CD14-positive monocyte (primary cell): ENCODE measurements at regions not wholly inside any gene's neighbourhood (a gene's known extent, or its start where the extent isn't known, plus 50 kb on each side); places are given as distances from the start of the nearest gene placed in this dataset.

ENCODE experiments used
- DNase-seq, 3 donors: peaks; one replicate each; pipeline ENCODE4 v3.0.0-alpha.2; 2011 to 2022
- H2AFZ ChIP-seq: 2 replicates; pipeline ENCODE4 v1.6.0; 2012; ENCODE audit warnings: mild to moderate bottlenecking, low read depth, low read length, inconsistent platforms; ENCODE audit not compliant: insufficient read depth, poor library complexity, severe bottlenecking
- H3K27ac ChIP-seq, 2 donors: 1 replicate in 1 of 2; 2 replicates in 1 of 2; pipeline ENCODE4 v1.5.1; 2012 to 2013; ENCODE audit warnings: low read length in 2 of 2, control low read depth in 1 of 2, inconsistent platforms in 1 of 2, low read depth in 1 of 2, mild to moderate bottlenecking in 1 of 2
- H3K27me3 ChIP-seq, 2 donors: one replicate each; pipeline versions ENCODE4 v1.6.0 to v1.6.1; 2011 to 2013; ENCODE audit warnings: low read length in 2 of 2; ENCODE audit not compliant: control insufficient read depth in 2 of 2, insufficient read depth in 2 of 2
- H3K36me3 ChIP-seq, 2 donors: replicated peaks in 1 of 2; 1 replicate in 1 of 2; 2 replicates in 1 of 2; pipeline versions ENCODE4 v1.5.1 to v1.6.1; 2012 to 2013; ENCODE audit warnings: low read length in 2 of 2, control low read depth in 1 of 2, inconsistent platforms in 1 of 2, mild to moderate bottlenecking in 1 of 2; ENCODE audit not compliant: insufficient read depth in 2 of 2, control insufficient read depth in 1 of 2
- H3K4me1 ChIP-seq, 2 donors: 1 replicate in 1 of 2; 2 replicates in 1 of 2; pipeline versions ENCODE4 v1.5.1 to v1.6.1; 2012 to 2013; ENCODE audit warnings: low read length in 2 of 2, control low read depth in 1 of 2, inconsistent platforms in 1 of 2, mild to moderate bottlenecking in 1 of 2, moderate library complexity in 1 of 2; ENCODE audit not compliant: insufficient read depth in 2 of 2, control insufficient read depth in 1 of 2
- H3K4me2 ChIP-seq: replicated peaks from 2 replicates; pipeline ENCODE3; 2012; ENCODE audit warnings: low read length, moderate library complexity, mild to moderate bottlenecking; ENCODE audit not compliant: poor library complexity, severe bottlenecking; ENCODE audit errors: extremely low read depth
- H3K4me3 ChIP-seq, 3 experiments: fragments of 200-600 bp in 1 of 3; sonication (generic) in 1 of 3; replicated peaks in 1 of 3; 1 replicate in 2 of 3; 2 replicates in 1 of 3; pipeline ENCODE4 v1.5.1; 2011 to 2013; ENCODE audit warnings: low read length in 3 of 3, mild to moderate bottlenecking in 3 of 3, control low read depth in 2 of 3, low read depth in 2 of 3, inconsistent platforms in 1 of 3, moderate library complexity in 1 of 3
- H3K79me2 ChIP-seq: 2 replicates; pipeline ENCODE4 v1.6.0; 2012; ENCODE audit warnings: mild to moderate bottlenecking, control low read depth, inconsistent platforms, low read length, moderate library complexity; ENCODE audit not compliant: insufficient read depth
- H3K9ac ChIP-seq: 2 replicates; pipeline ENCODE4 v1.6.0; 2017; ENCODE audit warnings: low read length, mild to moderate bottlenecking; ENCODE audit not compliant: insufficient read depth, poor library complexity, severe bottlenecking
- H3K9me3 ChIP-seq, 2 donors: replicated peaks in 1 of 2; 1 replicate in 1 of 2; 2 replicates in 1 of 2; pipeline versions ENCODE4 v1.5.1 to v1.6.1; 2012 to 2013; ENCODE audit warnings: low read length in 2 of 2, control low read depth in 1 of 2; ENCODE audit not compliant: control insufficient read depth in 1 of 2, insufficient read depth in 1 of 2
- H4K20me1 ChIP-seq: 2 replicates; pipeline ENCODE4 v1.6.0; 2012; ENCODE audit warnings: mild to moderate bottlenecking, low read length, control low read depth, moderate library complexity; ENCODE audit not compliant: insufficient read depth
- H3K27ac Mint-ChIP-seq, 7 donors: one replicate each; pipeline ENCODE4 v1.8.0; 2020; ENCODE audit warnings: mild to moderate bottlenecking in 7 of 7, mixed read lengths in 7 of 7, moderate library complexity in 6 of 7, inconsistent platforms in 2 of 7
- H3K27me3 Mint-ChIP-seq, 3 donors: one replicate each; pipeline ENCODE4 v1.8.0; 2021 to 2022; ENCODE audit warnings: low read depth in 3 of 3, mild to moderate bottlenecking in 3 of 3, mixed read lengths in 3 of 3, moderate library complexity in 3 of 3, inconsistent platforms in 1 of 3
- H3K36me3 Mint-ChIP-seq, 2 donors: one replicate each; pipeline ENCODE4 v1.8.0; 2020; ENCODE audit warnings: mixed read lengths in 2 of 2, inconsistent platforms in 1 of 2, mild to moderate bottlenecking in 1 of 2
- H3K4me1 Mint-ChIP-seq: one replicate; pipeline ENCODE4 v1.8.0; 2020; ENCODE audit warnings: mild to moderate bottlenecking, mixed read lengths
- H3K4me3 Mint-ChIP-seq, 2 donors: one replicate each; pipeline ENCODE4 v1.8.0; 2020; ENCODE audit warnings: mild to moderate bottlenecking in 2 of 2, mixed read lengths in 2 of 2, moderate library complexity in 1 of 2
- H3K9me3 Mint-ChIP-seq, 7 donors: one replicate each; pipeline ENCODE4 v1.8.0; 2020 to 2022; ENCODE audit warnings: mixed read lengths in 7 of 7, mild to moderate bottlenecking in 6 of 7, moderate library complexity in 6 of 7, inconsistent platforms in 2 of 7
- WGBS: methylation state at CpG from one replicate; pipeline ENCODE4 v1.1.5; 2013; ENCODE audit warnings: missing lambda C conversion rate; ENCODE audit not compliant: insufficient coverage; 5-methylcytosine and 5-hydroxymethylcytosine counted together
- intact Hi-C, 2 donors: fragments of 100-400 bp; cut with micrococcal nuclease; formaldehyde crosslinking; loops; one replicate each; pipeline versions ENCODE4 v1.15.0 to v1.15.1; 2023
- TF ChIP-seq, protein P1 (sequence below): fragments of 200-600 bp; IDR thresholded peaks from one replicate; pipeline ENCODE4 v1.8.0; 2022; ENCODE audit warnings: antibody characterized with exemption, mild to moderate bottlenecking

GRCh38 chr10:2980791-2981360 is 86.5 kb upstream of the PFKP start:
- Mint-ChIP-seq H3K27me3 (peaks cover 0 to 1% (median 0%) of the 10 kb centered on the region in 3 donors), H3K27ac (peak overlapping the region in 1 of 7 donors; percentile 66), H3K4me1 (peaks cover 17% of the 10 kb centered on the region), H3K36me3 (no peaks in the 10 kb centered on the region), H3K9me3 (no peaks in the 10 kb centered on the region), H3K4me3 (no peak overlapping the region)
- H2AFZ ChIP-seq: no peak overlapping the region
- TF ChIP-seq, protein P1, sequence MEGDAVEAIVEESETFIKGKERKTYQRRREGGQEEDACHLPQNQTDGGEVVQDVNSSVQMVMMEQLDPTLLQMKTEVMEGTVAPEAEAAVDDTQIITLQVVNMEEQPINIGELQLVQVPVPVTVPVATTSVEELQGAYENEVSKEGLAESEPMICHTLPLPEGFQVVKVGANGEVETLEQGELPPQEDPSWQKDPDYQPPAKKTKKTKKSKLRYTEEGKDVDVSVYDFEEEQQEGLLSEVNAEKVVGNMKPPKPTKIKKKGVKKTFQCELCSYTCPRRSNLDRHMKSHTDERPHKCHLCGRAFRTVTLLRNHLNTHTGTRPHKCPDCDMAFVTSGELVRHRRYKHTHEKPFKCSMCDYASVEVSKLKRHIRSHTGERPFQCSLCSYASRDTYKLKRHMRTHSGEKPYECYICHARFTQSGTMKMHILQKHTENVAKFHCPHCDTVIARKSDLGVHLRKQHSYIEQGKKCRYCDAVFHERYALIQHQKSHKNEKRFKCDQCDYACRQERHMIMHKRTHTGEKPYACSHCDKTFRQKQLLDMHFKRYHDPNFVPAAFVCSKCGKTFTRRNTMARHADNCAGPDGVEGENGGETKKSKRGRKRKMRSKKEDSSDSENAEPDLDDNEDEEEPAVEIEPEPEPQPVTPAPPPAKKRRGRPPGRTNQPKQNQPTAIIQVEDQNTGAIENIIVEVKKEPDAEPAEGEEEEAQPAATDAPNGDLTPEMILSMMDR: no peak
- intact Hi-C loops: no loop called here
- H3K4me3 ChIP-seq: no peak overlapping the region
- no peak overlapping the region for H3K9ac ChIP-seq
- no peak for DNase-seq
- H3K9me3 ChIP-seq: no peaks in the 10 kb centered on the region
- H3K4me2 ChIP-seq: no peak overlapping the region
- no peaks in the 10 kb centered on the region for H3K27me3 ChIP-seq
- H3K79me2 ChIP-seq: no peaks in the 10 kb centered on the region
- peaks cover 17 to 22% of the 10 kb centered on the region in 2 donors for H3K4me1 ChIP-seq
- H3K36me3 ChIP-seq: no peaks in the 10 kb centered on the region
- H3K27ac ChIP-seq: no peak overlapping the region
- H4K20me1 ChIP-seq: no peaks in the 10 kb centered on the region
- 65% methylated on average over 4 of the region's 10 CpGs for WGBS

- Histone ChIP-seq H2AFZ (no peak overlapping the region), H3K4me1 (peaks cover 14 to 19% of the 10 kb centered on the region in 2 donors), H3K4me2 (no peak overlapping the region), H3K36me3 (no peaks in the 10 kb centered on the region), H3K9ac (no peak overlapping the region), H3K79me2 (no peaks in the 10 kb centered on the region), H3K9me3 (no peaks in the 10 kb centered on the region), H4K20me1 (no peaks in the 10 kb centered on the region), H3K27ac (peak overlapping the region in 1 of 2 donors; percentile 48), H3K4me3 (no peak overlapping the region), H3K27me3 (no peaks in the 10 kb centered on the region)
- TF ChIP-seq, protein P1: no peak
- Mint-ChIP-seq H3K4me1 (peaks cover 14% of the 10 kb centered on the region), H3K4me3 (no peak overlapping the region), H3K27me3 (peaks cover 0 to 1% (median 0%) of the 10 kb centered on the region in 3 donors), H3K27ac (peak overlapping the region in 2 of 7 donors; percentile 38 to 57), H3K36me3 (no peaks in the 10 kb centered on the region), H3K9me3 (no peaks in the 10 kb centered on the region)
- 61% methylated on average over 2 of the region's 5 CpGs for WGBS
- intact Hi-C loops: no loop called here
- DNase-seq: peak in 1 of 3 donors; percentile 18
These were observed 87.2 kb upstream of the PFKP start for GRCh38 chr10:2980116-2980515.
